ENCODE measurements at regions not wholly inside any gene's neighbourhood (a gene's known extent, or its start where the extent isn't known, plus 50 kb on each side); places are given as distances from the start of the nearest gene placed in this dataset.

- TF ChIP-seq, protein P1, sequence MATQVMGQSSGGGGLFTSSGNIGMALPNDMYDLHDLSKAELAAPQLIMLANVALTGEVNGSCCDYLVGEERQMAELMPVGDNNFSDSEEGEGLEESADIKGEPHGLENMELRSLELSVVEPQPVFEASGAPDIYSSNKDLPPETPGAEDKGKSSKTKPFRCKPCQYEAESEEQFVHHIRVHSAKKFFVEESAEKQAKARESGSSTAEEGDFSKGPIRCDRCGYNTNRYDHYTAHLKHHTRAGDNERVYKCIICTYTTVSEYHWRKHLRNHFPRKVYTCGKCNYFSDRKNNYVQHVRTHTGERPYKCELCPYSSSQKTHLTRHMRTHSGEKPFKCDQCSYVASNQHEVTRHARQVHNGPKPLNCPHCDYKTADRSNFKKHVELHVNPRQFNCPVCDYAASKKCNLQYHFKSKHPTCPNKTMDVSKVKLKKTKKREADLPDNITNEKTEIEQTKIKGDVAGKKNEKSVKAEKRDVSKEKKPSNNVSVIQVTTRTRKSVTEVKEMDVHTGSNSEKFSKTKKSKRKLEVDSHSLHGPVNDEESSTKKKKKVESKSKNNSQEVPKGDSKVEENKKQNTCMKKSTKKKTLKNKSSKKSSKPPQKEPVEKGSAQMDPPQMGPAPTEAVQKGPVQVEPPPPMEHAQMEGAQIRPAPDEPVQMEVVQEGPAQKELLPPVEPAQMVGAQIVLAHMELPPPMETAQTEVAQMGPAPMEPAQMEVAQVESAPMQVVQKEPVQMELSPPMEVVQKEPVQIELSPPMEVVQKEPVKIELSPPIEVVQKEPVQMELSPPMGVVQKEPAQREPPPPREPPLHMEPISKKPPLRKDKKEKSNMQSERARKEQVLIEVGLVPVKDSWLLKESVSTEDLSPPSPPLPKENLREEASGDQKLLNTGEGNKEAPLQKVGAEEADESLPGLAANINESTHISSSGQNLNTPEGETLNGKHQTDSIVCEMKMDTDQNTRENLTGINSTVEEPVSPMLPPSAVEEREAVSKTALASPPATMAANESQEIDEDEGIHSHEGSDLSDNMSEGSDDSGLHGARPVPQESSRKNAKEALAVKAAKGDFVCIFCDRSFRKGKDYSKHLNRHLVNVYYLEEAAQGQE (IDR thresholded peaks at IDR 0.05; ENCODE audit: insufficient read depth in 1 of 2, low read depth in 2 of 2, low read length in 2 of 2), result no peak
- no peak for TF ChIP-seq FOXP2 (optimal IDR thresholded peaks at IDR 0.05; ENCODE audit: borderline replicate concordance, extremely low read depth, extremely low read length, insufficient read depth)
- TF ChIP-seq SIN3A (IDR thresholded peaks at IDR 0.05; ENCODE audit: borderline replicate concordance, insufficient read depth, low read length), result no peak
- TF ChIP-seq POLR2AphosphoS5 (IDR thresholded peaks at IDR 0.05; ENCODE audit: low read depth, low read length), result no peak
- no peak for TF ChIP-seq TAF1 (IDR thresholded peaks at IDR 0.05; ENCODE audit: borderline replicate concordance, insufficient read depth, low read length)
These were observed 1359.5 kb upstream of the DIAPH2 start for GRCh38 chrX:95325185-95325584.

GRCh38 chrX:95330292-95330691 is 1354.3 kb upstream of the DIAPH2 start:
- TF ChIP-seq SIN3A (IDR thresholded peaks at IDR 0.05; ENCODE audit: borderline replicate concordance, insufficient read depth, low read length) (no peak), TAF1 (IDR thresholded peaks at IDR 0.05; ENCODE audit: borderline replicate concordance, insufficient read depth, low read length) (no peak), FOXP2 (optimal IDR thresholded peaks at IDR 0.05; ENCODE audit: borderline replicate concordance, extremely low read depth, extremely low read length, insufficient read depth) (no peak), POLR2AphosphoS5 (IDR thresholded peaks at IDR 0.05; ENCODE audit: low read depth, low read length) (no peak)
- TF ChIP-seq, protein P1 (IDR thresholded peaks at IDR 0.05; ENCODE audit: insufficient read depth in 1 of 2, low read depth in 2 of 2, low read length in 2 of 2), result no peak

- TF ChIP-seq FOXP2 (optimal IDR thresholded peaks at IDR 0.05; ENCODE audit: borderline replicate concordance, extremely low read depth, extremely low read length, insufficient read depth) (no peak), POLR2AphosphoS5 (IDR thresholded peaks at IDR 0.05; ENCODE audit: low read depth, low read length) (no peak), SIN3A (IDR thresholded peaks at IDR 0.05; ENCODE audit: borderline replicate concordance, insufficient read depth, low read length) (no peak), TAF1 (IDR thresholded peaks at IDR 0.05; ENCODE audit: borderline replicate concordance, insufficient read depth, low read length) (no peak)
- TF ChIP-seq, protein P1 (IDR thresholded peaks at IDR 0.05; ENCODE audit: insufficient read depth in 1 of 2, low read depth in 2 of 2, low read length in 2 of 2), result no peak
These were observed 1352.1 kb upstream of the DIAPH2 start for GRCh38 chrX:95332530-95332929.

GRCh38 chrX:95346856-95347255 is 1337.8 kb upstream of the DIAPH2 start:
- TF ChIP-seq, protein P1 (IDR thresholded peaks at IDR 0.05; ENCODE audit: insufficient read depth in 1 of 2, low read depth in 2 of 2, low read length in 2 of 2), result no peak
- no peak for TF ChIP-seq POLR2AphosphoS5 (IDR thresholded peaks at IDR 0.05; ENCODE audit: low read depth, low read length)
- no peak for TF ChIP-seq SIN3A (IDR thresholded peaks at IDR 0.05; ENCODE audit: borderline replicate concordance, insufficient read depth, low read length)
- TF ChIP-seq TAF1 (IDR thresholded peaks at IDR 0.05; ENCODE audit: borderline replicate concordance, insufficient read depth, low read length), result no peak
- TF ChIP-seq FOXP2 (optimal IDR thresholded peaks at IDR 0.05; ENCODE audit: borderline replicate concordance, extremely low read depth, extremely low read length, insufficient read depth), result no peak
